ENCODE measurements at regions not wholly inside any gene's neighbourhood (a gene's known extent, or its start where the extent isn't known, plus 50 kb on each side); places are given as distances from the start of the nearest gene placed in this dataset.

- H3K36me3 Mint-ChIP-seq (ENCODE audit: low read depth) = peaks cover 5% of the 10 kb centered on the region
- peaks cover 40% of the 10 kb centered on the region for H3K4me1 Mint-ChIP-seq
- TF ChIP-seq CTCF (IDR thresholded peaks at IDR 0.05) = no peak
- DNase-seq = peak; percentile 59
- peak overlapping the region; percentile 88 for H3K27ac Mint-ChIP-seq
- H3K27me3 Mint-ChIP-seq (ENCODE audit: low read depth, poor library complexity) = no peaks in the 10 kb centered on the region
- peaks cover 9% of the 10 kb centered on the region for H3K9me3 Mint-ChIP-seq
- H3K4me3 Mint-ChIP-seq = peak overlapping the region; percentile 88
These were observed 183.0 kb upstream of the ANK3 start for GRCh38 chr10:60572511-60573194.

GRCh38 chr10:60570896-60571295 lies 181.2 kb upstream of the ANK3 start:
- H3K36me3 Mint-ChIP-seq (ENCODE audit: low read depth) = peaks cover 17% of the 10 kb centered on the region
- H3K4me3 Mint-ChIP-seq = peak overlapping the region; percentile 62
- no peaks in the 10 kb centered on the region for H3K27me3 Mint-ChIP-seq (ENCODE audit: low read depth, poor library complexity)
- DNase-seq = no peak
- H3K27ac Mint-ChIP-seq = no peak overlapping the region
- peaks cover 40% of the 10 kb centered on the region for H3K4me1 Mint-ChIP-seq
- TF ChIP-seq CTCF (IDR thresholded peaks at IDR 0.05) = no peak
- H3K9me3 Mint-ChIP-seq = peaks cover 21% of the 10 kb centered on the region

GRCh38 chr10:60570272-60570865 lies 180.7 kb upstream of the ANK3 start:
- H3K27ac Mint-ChIP-seq = no peak overlapping the region
- no peaks in the 10 kb centered on the region for H3K27me3 Mint-ChIP-seq (ENCODE audit: low read depth, poor library complexity)
- H3K4me3 Mint-ChIP-seq = peak overlapping the region; percentile 62
- peaks cover 26% of the 10 kb centered on the region for H3K9me3 Mint-ChIP-seq
- peaks cover 40% of the 10 kb centered on the region for H3K4me1 Mint-ChIP-seq
- peaks cover 21% of the 10 kb centered on the region for H3K36me3 Mint-ChIP-seq (ENCODE audit: low read depth)
- TF ChIP-seq CTCF (IDR thresholded peaks at IDR 0.05) = no peak
- DNase-seq = no peak

- no peak overlapping the region for H3K4me3 Mint-ChIP-seq
- H3K27ac Mint-ChIP-seq = no peak overlapping the region
These were observed 180.0 kb upstream of the ANK3 start for GRCh38 chr10:60569681-60570080.

GRCh38 chr10:60566096-60566495 lies 176.4 kb upstream of the ANK3 start:
- no peak for TF ChIP-seq CTCF (IDR thresholded peaks at IDR 0.05)
- no peaks in the 10 kb centered on the region for H3K27me3 Mint-ChIP-seq (ENCODE audit: low read depth, poor library complexity)
- peaks cover 27% of the 10 kb centered on the region for H3K36me3 Mint-ChIP-seq (ENCODE audit: low read depth)
- peaks cover 12% of the 10 kb centered on the region for H3K4me1 Mint-ChIP-seq
- H3K9me3 Mint-ChIP-seq = peaks cover 33% of the 10 kb centered on the region
- H3K4me3 Mint-ChIP-seq = no peak overlapping the region
- H3K27ac Mint-ChIP-seq = no peak overlapping the region
- DNase-seq = no peak

More at GRCh38 chr10:60569681-60570080, 180.0 kb upstream of the ANK3 start:
- Mint-ChIP-seq H3K27me3 (ENCODE audit: low read depth, poor library complexity) (no peaks in the 10 kb centered on the region), H3K4me1 (peaks cover 40% of the 10 kb centered on the region), H3K9me3 (peaks cover 32% of the 10 kb centered on the region), H3K36me3 (ENCODE audit: low read depth) (peaks cover 27% of the 10 kb centered on the region)
- no peak for TF ChIP-seq CTCF (IDR thresholded peaks at IDR 0.05)
- no peak for DNase-seq

- Mint-ChIP-seq H3K27ac (no peak overlapping the region), H3K4me1 (peaks cover 6% of the 10 kb centered on the region), H3K36me3 (ENCODE audit: low read depth) (peaks cover 27% of the 10 kb centered on the region), H3K27me3 (ENCODE audit: low read depth, poor library complexity) (no peaks in the 10 kb centered on the region), H3K9me3 (peaks cover 33% of the 10 kb centered on the region), H3K4me3 (no peak overlapping the region)
- TF ChIP-seq CTCF (IDR thresholded peaks at IDR 0.05) = no peak
- no peak for DNase-seq
These were observed 175.8 kb upstream of the ANK3 start for GRCh38 chr10:60565492-60565891.

Measured in nephron progenitor cell (in vitro differentiated cells).